Mucosa of descending colon (tissue), 3 donors: ENCODE measurements at regions not wholly inside any gene's neighbourhood (a gene's known extent, or its start where the extent isn't known, plus 50 kb on each side); places are given as distances from the start of the nearest gene placed in this dataset.

ENCODE experiments used
- ATAC-seq: fragments of 200-7000 bp; cut with Tn5 transposase; one replicate; pipeline ENCODE4 v1.9.1; 2020; ENCODE audit warnings: mild to moderate bottlenecking, moderate library complexity
- DNase-seq, 3 donors: peaks; one replicate each; pipeline ENCODE4 v3.0.0-alpha.2; 2020
- H3K36me3 ChIP-seq: fragments of 200-600 bp; one replicate; pipeline ENCODE4 v1.8.0; 2021; ENCODE audit warnings: low read depth, mild to moderate bottlenecking
- H3K4me1 ChIP-seq: fragments of 200-600 bp; one replicate; pipeline ENCODE4 v1.8.0; 2021; ENCODE audit warnings: low read depth, mild to moderate bottlenecking
- H3K4me3 ChIP-seq: fragments of 200-600 bp; one replicate; pipeline ENCODE4 v1.8.0; 2021; ENCODE audit warnings: mild to moderate bottlenecking
- H3K9me3 ChIP-seq: fragments of 200-600 bp; one replicate; pipeline ENCODE4 v1.8.0; 2021; ENCODE audit warnings: mild to moderate bottlenecking
- CTCF ChIP-seq: fragments of 200-600 bp; IDR thresholded peaks from one replicate; pipeline ENCODE4 v1.8.0; 2022; ENCODE audit warnings: antibody characterized with exemption, mild to moderate bottlenecking
- intact Hi-C, 2 donors: fragments of 100-400 bp; cut with DNase I in 1 of 2; cut with micrococcal nuclease in 1 of 2; formaldehyde crosslinking; loops; one replicate each; pipeline versions ENCODE4 v1.11.0 to v1.11.1; 2022; cut with DNase I, micrococcal nuclease
- donor health status: DM: no; HTN: no; CAD: no; lungs with moderate emphysema.
- donor health status: DM: no; HTN: no; CAD: no.
- donor health status: DM: no; HTN: yes; CAD: no.

GRCh38 chr4:138912704-138913340 is 102.8 kb upstream of the NOCT start:
- Histone ChIP-seq H3K4me1 (peaks cover 28% of the 10 kb centered on the region), H3K36me3 (no peaks in the 10 kb centered on the region), H3K4me3 (no peak overlapping the region), H3K9me3 (no peaks in the 10 kb centered on the region)
- TF ChIP-seq CTCF, result no peak
- ATAC-seq, result no peak
- intact Hi-C loops, result no loop called here
- DNase-seq, result no peak

- ATAC-seq, result peak; percentile 80
- no peak for TF ChIP-seq CTCF
- Histone ChIP-seq H3K4me1 (peaks cover 28% of the 10 kb centered on the region), H3K9me3 (no peaks in the 10 kb centered on the region), H3K36me3 (no peaks in the 10 kb centered on the region), H3K4me3 (no peak overlapping the region)
- intact Hi-C loops, result no loop called here
- DNase-seq, result peak; percentile 47 to 61 (median 48)
Measured at GRCh38 chr4:138911909-138912703, 103.5 kb upstream of the NOCT start.

- peaks cover 28% of the 10 kb centered on the region for H3K4me1 ChIP-seq
- H3K36me3 ChIP-seq, result no peaks in the 10 kb centered on the region
- ATAC-seq (peak; percentile 87), DNase-seq (peak; percentile 67 to 75 (median 72))
- no peaks in the 10 kb centered on the region for H3K9me3 ChIP-seq
- intact Hi-C loops, result no loop called here
- TF ChIP-seq CTCF, result no peak
- no peak overlapping the region for H3K4me3 ChIP-seq
Measured at GRCh38 chr4:138910914-138911336, 104.7 kb upstream of the NOCT start.

DNA sequence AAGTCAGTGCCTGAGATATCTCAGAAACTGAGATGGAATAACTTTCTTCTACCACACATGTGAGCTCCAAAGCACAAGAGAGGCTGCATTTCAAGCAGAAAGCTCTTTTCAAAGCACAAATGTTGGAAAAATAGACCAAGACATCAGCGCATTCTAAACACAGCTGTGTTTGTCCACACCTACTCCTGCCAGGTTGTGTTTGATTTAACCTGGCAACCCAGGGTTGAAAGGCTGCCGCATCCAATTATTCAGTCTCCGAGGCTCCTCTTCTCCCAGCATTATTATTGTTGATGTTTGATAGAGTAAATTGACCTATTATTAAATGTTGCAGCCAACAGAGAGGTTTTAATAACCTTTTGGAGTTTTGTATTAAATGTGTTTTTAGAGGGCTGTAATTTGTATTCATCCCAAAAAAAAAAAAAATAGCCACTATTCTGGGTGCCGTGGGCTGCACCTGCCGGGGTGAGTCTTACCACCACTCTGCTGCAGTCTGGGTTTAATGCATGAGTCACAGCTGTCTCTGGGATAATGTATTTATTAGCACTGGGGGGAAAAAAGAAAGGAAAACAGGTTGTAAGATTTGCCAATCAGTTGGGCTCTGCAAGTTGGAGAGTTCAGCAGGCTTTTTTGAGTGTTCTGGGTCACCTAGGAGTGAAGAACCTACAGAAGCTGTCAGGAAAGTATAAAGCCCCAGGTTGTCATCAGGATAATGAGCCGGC is 105.2 kb upstream of the NOCT start:
- Histone ChIP-seq H3K4me3 (no peak overlapping the region), H3K4me1 (peaks cover 28% of the 10 kb centered on the region), H3K36me3 (no peaks in the 10 kb centered on the region), H3K9me3 (no peaks in the 10 kb centered on the region)
- DNase-seq, result peak in 1 of 3 donors; percentile 17
- peak; percentile 11 for ATAC-seq
- intact Hi-C loops, result no loop called here
- no peak for TF ChIP-seq CTCF

- intact Hi-C loops, result no loop called here
- H3K36me3 ChIP-seq, result no peaks in the 10 kb centered on the region
- no peak for TF ChIP-seq CTCF
- peaks cover 28% of the 10 kb centered on the region for H3K4me1 ChIP-seq
- DNase-seq, result no peak
- ATAC-seq, result no peak
- H3K9me3 ChIP-seq, result no peaks in the 10 kb centered on the region
- H3K4me3 ChIP-seq, result no peak overlapping the region
Measured at GRCh38 chr4:138909587-138909986, 106.0 kb upstream of the NOCT start.
